Thoracic aorta (tissue), 2 donors: ENCODE measurements at regions not wholly inside any gene's neighbourhood (a gene's known extent, or its start where the extent isn't known, plus 50 kb on each side); places are given as distances from the start of the nearest gene placed in this dataset.
"Not testable (repeated sequence)": the region's sequence is repeated elsewhere in the genome, so short reads cannot be mapped to it uniquely, and the experiment has no call there.

Experiments used
- ATAC-seq: fragments of 150-250 bp; one replicate; pipeline ENCODE4 v1.8.0; 2017; ENCODE audit warnings: low read depth; ENCODE audit not compliant: insufficient number of reproducible peaks, low FRiP score
- DNase-seq: peaks from one replicate; pipeline ENCODE4 v3.0.0-alpha.2; 2020; ENCODE audit warnings: low spot score
- H3K27ac ChIP-seq, 2 donors: fragments of 200-600 bp; sonication (generic); 1 replicate in 1 of 2; 2 replicates in 1 of 2; pipeline ENCODE4 v1.5.1; 2016; ENCODE audit warnings: mild to moderate bottlenecking in 2 of 2, moderate library complexity in 2 of 2
- H3K27me3 ChIP-seq: fragments of 200-600 bp; sonication (generic); replicated peaks from 2 replicates; pipeline ENCODE4 v1.6.0; 2016; ENCODE audit warnings: mild to moderate bottlenecking; ENCODE audit not compliant: insufficient read depth
- H3K36me3 ChIP-seq: fragments of 200-600 bp; sonication (generic); one replicate; pipeline ENCODE4 v1.5.1; 2016
- H3K4me1 ChIP-seq, 2 donors: fragments of 200-600 bp; sonication (generic); 1 replicate in 1 of 2; 2 replicates in 1 of 2; pipeline versions ENCODE4 v1.5.1 to v1.6.0; 2016; ENCODE audit warnings: low read depth in 2 of 2, mild to moderate bottlenecking in 1 of 2; ENCODE audit not compliant: control insufficient read depth in 1 of 2
- H3K4me3 ChIP-seq: fragments of 200-600 bp; sonication (generic); 2 replicates; pipeline ENCODE4 v1.5.1; 2016; ENCODE audit warnings: mild to moderate bottlenecking
- H3K9me3 ChIP-seq: fragments of 200-600 bp; sonication (generic); 2 replicates; pipeline ENCODE4 v1.5.1; 2016
- TF ChIP-seq, protein P1 (sequence below): fragments of 200-600 bp; sonication (generic); IDR thresholded peaks from one replicate; pipeline ENCODE4 v1.5.1; 2019; ENCODE audit warnings: antibody characterized with exemption

DNA sequence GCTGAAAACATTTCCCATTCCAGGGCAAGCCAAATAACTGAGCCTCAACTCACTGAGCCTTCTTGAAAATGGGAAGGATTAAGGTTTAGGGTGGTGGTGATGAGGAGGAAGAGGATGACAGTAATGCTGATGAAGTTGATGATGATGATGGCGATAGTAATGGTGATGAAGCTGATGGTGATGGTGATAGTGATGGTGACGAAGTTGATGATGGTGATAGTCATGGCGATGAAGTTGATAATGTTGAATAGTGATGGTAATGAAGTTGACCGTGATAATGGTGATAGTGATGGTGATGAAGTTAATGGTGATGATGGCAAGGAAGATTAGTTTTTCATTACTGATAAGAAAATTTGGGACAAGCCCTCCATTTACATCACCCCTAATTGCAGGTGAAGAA is 285.8 kb upstream of the DYNLRB2 start:
- Histone ChIP-seq H3K36me3 (no peaks in the 10 kb centered on the region), H3K9me3 (no peaks in the 10 kb centered on the region), H3K4me1 (no peaks in the 10 kb centered on the region), H3K27me3 (no peaks in the 10 kb centered on the region), H3K4me3 (no peak overlapping the region), H3K27ac (no peak overlapping the region)
- ATAC-seq (peak; percentile 55), DNase-seq (no peak)
- TF ChIP-seq, protein P1, sequence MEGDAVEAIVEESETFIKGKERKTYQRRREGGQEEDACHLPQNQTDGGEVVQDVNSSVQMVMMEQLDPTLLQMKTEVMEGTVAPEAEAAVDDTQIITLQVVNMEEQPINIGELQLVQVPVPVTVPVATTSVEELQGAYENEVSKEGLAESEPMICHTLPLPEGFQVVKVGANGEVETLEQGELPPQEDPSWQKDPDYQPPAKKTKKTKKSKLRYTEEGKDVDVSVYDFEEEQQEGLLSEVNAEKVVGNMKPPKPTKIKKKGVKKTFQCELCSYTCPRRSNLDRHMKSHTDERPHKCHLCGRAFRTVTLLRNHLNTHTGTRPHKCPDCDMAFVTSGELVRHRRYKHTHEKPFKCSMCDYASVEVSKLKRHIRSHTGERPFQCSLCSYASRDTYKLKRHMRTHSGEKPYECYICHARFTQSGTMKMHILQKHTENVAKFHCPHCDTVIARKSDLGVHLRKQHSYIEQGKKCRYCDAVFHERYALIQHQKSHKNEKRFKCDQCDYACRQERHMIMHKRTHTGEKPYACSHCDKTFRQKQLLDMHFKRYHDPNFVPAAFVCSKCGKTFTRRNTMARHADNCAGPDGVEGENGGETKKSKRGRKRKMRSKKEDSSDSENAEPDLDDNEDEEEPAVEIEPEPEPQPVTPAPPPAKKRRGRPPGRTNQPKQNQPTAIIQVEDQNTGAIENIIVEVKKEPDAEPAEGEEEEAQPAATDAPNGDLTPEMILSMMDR: no peak

DNA sequence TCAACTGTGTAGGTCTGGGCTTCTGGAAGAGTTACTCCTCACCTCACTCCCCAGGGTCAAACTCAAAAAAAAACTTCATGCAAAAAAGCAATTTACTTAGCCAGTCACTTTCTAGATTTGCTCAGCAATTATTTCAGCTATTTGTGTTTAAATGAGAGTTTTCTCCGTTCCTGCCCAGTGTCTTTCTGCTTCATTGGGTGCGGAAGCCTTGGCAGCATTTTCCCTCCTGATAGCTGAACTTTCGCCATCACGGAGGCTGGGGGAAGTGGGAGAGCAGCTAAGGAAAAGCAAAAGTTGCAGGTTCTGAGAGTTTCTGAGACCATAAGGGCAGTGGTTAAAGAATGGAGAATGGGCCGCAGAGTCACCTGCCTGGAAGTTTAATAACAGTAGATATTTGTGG is 287.1 kb upstream of the DYNLRB2 start:
- DNase-seq (no peak), ATAC-seq (no peak)
- H3K4me3 ChIP-seq: no peak overlapping the region
- no peak overlapping the region for H3K27ac ChIP-seq
- TF ChIP-seq, protein P1: no peak
- H3K9me3 ChIP-seq: no peaks in the 10 kb centered on the region
- no peaks in the 10 kb centered on the region for H3K36me3 ChIP-seq
- no peaks in the 10 kb centered on the region for H3K4me1 ChIP-seq
- no peaks in the 10 kb centered on the region for H3K27me3 ChIP-seq

- Histone ChIP-seq H3K4me3 (no peak overlapping the region), H3K27me3 (no peaks in the 10 kb centered on the region), H3K36me3 (no peaks in the 10 kb centered on the region), H3K27ac (no peak overlapping the region), H3K9me3 (no peaks in the 10 kb centered on the region), H3K4me1 (no peaks in the 10 kb centered on the region)
- ATAC-seq: no peak
- TF ChIP-seq, protein P1: no peak
- DNase-seq: no peak
Observed at GRCh38 chr16:80250381-80250780, 290.4 kb upstream of the DYNLRB2 start.

- H3K4me1 ChIP-seq, H3K27ac ChIP-seq, ATAC-seq, H3K27me3 ChIP-seq, DNase-seq, H3K9me3 ChIP-seq, H3K4me3 ChIP-seq, H3K36me3 ChIP-seq: not testable (repeated sequence)
Observed at GRCh38 chr16:80243303-80243702, 297.5 kb upstream of the DYNLRB2 start.

DNA sequence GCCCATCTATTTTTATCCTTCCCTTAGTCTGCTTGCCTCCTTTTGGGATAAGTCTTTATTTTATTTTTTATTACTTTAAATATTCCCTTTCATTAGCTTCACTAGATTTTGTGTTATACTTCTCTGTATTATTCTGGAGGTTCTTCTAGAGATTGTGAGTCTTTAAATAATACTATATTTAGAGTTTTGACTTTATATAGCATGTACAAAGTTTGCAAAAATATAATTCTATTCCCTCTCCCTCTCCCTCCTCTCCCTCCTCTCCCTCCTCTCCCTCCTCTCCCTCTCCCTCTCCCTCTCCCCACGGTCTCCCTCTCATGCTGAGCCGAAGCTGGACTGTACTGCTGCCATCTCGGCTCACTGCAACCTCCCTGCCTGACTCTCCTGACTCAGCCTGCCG is 298.5 kb upstream of the DYNLRB2 start:
- not testable (repeated sequence) for H3K36me3 ChIP-seq, H3K9me3 ChIP-seq, H3K4me1 ChIP-seq, ATAC-seq, DNase-seq, H3K27me3 ChIP-seq, H3K4me3 ChIP-seq, H3K27ac ChIP-seq

GRCh38 chr16:80233097-80233835 is 307.5 kb upstream of the DYNLRB2 start:
- DNase-seq (no peak), ATAC-seq (no peak)
- Histone ChIP-seq H3K27me3 (no peaks in the 10 kb centered on the region), H3K36me3 (no peaks in the 10 kb centered on the region), H3K27ac (no peak overlapping the region), H3K4me3 (no peak overlapping the region), H3K4me1 (peaks cover 8 to 14% of the 10 kb centered on the region in 2 donors), H3K9me3 (no peaks in the 10 kb centered on the region)
- TF ChIP-seq, protein P1: no peak
